CD4-positive, alpha-beta T cell (primary cell): ENCODE measurements at regions not wholly inside any gene's neighbourhood (a gene's known extent, or its start where the extent isn't known, plus 50 kb on each side); places are given as distances from the start of the nearest gene placed in this dataset.

ENCODE experiments used
- ATAC-seq: fragments of 200-7000 bp; cut with Tn5 transposase; one replicate; pipeline ENCODE4 v1.10.0; 2022; ENCODE audit warnings: mild to moderate bottlenecking; ENCODE audit not compliant: poor library complexity
- CTCF ChIA-PET: fragments of 350-600 bp; sonication (Branson Sonifier 250); formaldehyde crosslinking; loops from one replicate; lab custom pipeline; 2021; ENCODE audit warnings: antibody characterized with exemption, inconsistent platforms; lab: Charles Lee
- POLR2A ChIA-PET: fragments of 350-600 bp; sonication (Branson Sonifier 250); formaldehyde crosslinking; loops from one replicate; lab custom pipeline; 2021; ENCODE audit warnings: antibody characterized with exemption, inconsistent platforms; lab: Charles Lee
- DNase-seq, 14 experiments: peaks; one replicate each; pipeline ENCODE4 v3.0.0-alpha.2; 2013 to 2020; ENCODE audit warnings: mixed read lengths in 2 of 14
- H3K27ac ChIP-seq, 2 donors: one replicate each; pipeline versions ENCODE4 v1.5.1 to v1.7.0; 2013; ENCODE audit warnings: low read length in 2 of 2, low read depth in 1 of 2, mild to moderate bottlenecking in 1 of 2
- H3K27me3 ChIP-seq, 2 experiments: 1 replicate in 1 of 2; 2 replicates in 1 of 2; pipeline versions ENCODE4 v1.6.1 to v1.7.0; 2013; ENCODE audit warnings: low read length in 2 of 2, control low read depth in 1 of 2, mild to moderate bottlenecking in 1 of 2, moderate library complexity in 1 of 2; ENCODE audit not compliant: insufficient read depth in 2 of 2, control insufficient read depth in 1 of 2
- H3K36me3 ChIP-seq: one replicate; pipeline ENCODE4 v1.6.1; 2013; ENCODE audit warnings: low read length, control low read depth; ENCODE audit not compliant: insufficient read depth
- H3K4me1 ChIP-seq: one replicate; pipeline ENCODE4 v1.6.1; 2013; ENCODE audit warnings: low read length, control low read depth; ENCODE audit not compliant: insufficient read depth
- H3K4me3 ChIP-seq: one replicate; pipeline ENCODE4 v1.5.1; 2013; ENCODE audit warnings: mild to moderate bottlenecking, low read length, moderate library complexity
- H3K9me3 ChIP-seq, 2 experiments: 1 replicate in 1 of 2; 2 replicates in 1 of 2; pipeline versions ENCODE4 v1.6.1 to v1.7.0; 2013; ENCODE audit warnings: low read length in 2 of 2, mild to moderate bottlenecking in 2 of 2, control low read depth in 1 of 2, moderate library complexity in 1 of 2; ENCODE audit not compliant: control insufficient read depth in 1 of 2, insufficient read depth in 1 of 2
- H3K27ac Mint-ChIP-seq: one replicate; pipeline ENCODE4 v1.8.0; 2020; ENCODE audit warnings: mixed read lengths
- H3K27me3 Mint-ChIP-seq: one replicate; pipeline ENCODE4 v1.8.0; 2021; ENCODE audit warnings: mixed read lengths
- H3K36me3 Mint-ChIP-seq: one replicate; pipeline ENCODE4 v1.8.0; 2021; ENCODE audit warnings: low read depth, mixed read lengths
- H3K4me1 Mint-ChIP-seq: one replicate; pipeline ENCODE4 v1.8.0; 2021; ENCODE audit warnings: low read depth, mixed read lengths
- H3K4me3 Mint-ChIP-seq: one replicate; pipeline ENCODE4 v1.8.0; 2020; ENCODE audit warnings: mild to moderate bottlenecking, mixed read lengths
- H3K9me3 Mint-ChIP-seq: one replicate; pipeline ENCODE4 v1.8.0; 2020; ENCODE audit warnings: mixed read lengths
- CTCF ChIP-seq: fragments of 200-600 bp; IDR thresholded peaks from one replicate; pipeline ENCODE4 v1.8.0; 2022; ENCODE audit warnings: antibody characterized with exemption, mild to moderate bottlenecking
- intact Hi-C, 2 experiments: fragments of 100-400 bp; cut with DNase I in 1 of 2; cut with micrococcal nuclease in 1 of 2; formaldehyde crosslinking; loops; one replicate each; pipeline versions ENCODE4 v1.15.1 to v1.9.0; 2023 to 2025; cut with DNase I, micrococcal nuclease

- Histone ChIP-seq H3K4me1 (no peaks in the 10 kb centered on the region), H3K4me3 (no peak overlapping the region), H3K36me3 (no peaks in the 10 kb centered on the region), H3K27me3 (no peaks in the 10 kb centered on the region), H3K9me3 (no peaks in the 10 kb centered on the region), H3K27ac (no peak overlapping the region)
- Mint-ChIP-seq H3K9me3 (no peaks in the 10 kb centered on the region), H3K36me3 (no peaks in the 10 kb centered on the region), H3K4me1 (no peaks in the 10 kb centered on the region), H3K27ac (no peak overlapping the region), H3K4me3 (no peak overlapping the region), H3K27me3 (no peaks in the 10 kb centered on the region)
- no peak for ATAC-seq
- DNase-seq = no peak
- intact Hi-C loops = no loop called here
- ChIA-PET POLR2A (no interaction called here), CTCF (no interaction called here)
- no peak for TF ChIP-seq CTCF
These were observed 188.2 kb downstream of the PLPP3 start for GRCh38 chr1:56390934-56391731.

- Histone ChIP-seq H3K27me3 (no peaks in the 10 kb centered on the region), H3K9me3 (no peaks in the 10 kb centered on the region), H3K4me1 (no peaks in the 10 kb centered on the region), H3K4me3 (no peak overlapping the region), H3K27ac (no peak overlapping the region), H3K36me3 (no peaks in the 10 kb centered on the region)
- DNase-seq (no peak), ATAC-seq (no peak)
- H3K4me1 Mint-ChIP-seq = no peaks in the 10 kb centered on the region
- no peak overlapping the region for H3K27ac Mint-ChIP-seq
- TF ChIP-seq CTCF = no peak
- CTCF ChIA-PET = no interaction called here
- H3K27me3 Mint-ChIP-seq = no peaks in the 10 kb centered on the region
- intact Hi-C loops = no loop called here
- H3K9me3 Mint-ChIP-seq = no peaks in the 10 kb centered on the region
- POLR2A ChIA-PET = no interaction called here
- no peaks in the 10 kb centered on the region for H3K36me3 Mint-ChIP-seq
- H3K4me3 Mint-ChIP-seq = no peak overlapping the region
These were observed 189.0 kb downstream of the PLPP3 start for GRCh38 chr1:56390232-56390867.

- ChIA-PET CTCF (no interaction called here), POLR2A (no interaction called here)
- Histone ChIP-seq H3K4me3 (no peak overlapping the region), H3K27ac (no peak overlapping the region), H3K9me3 (no peaks in the 10 kb centered on the region), H3K4me1 (no peaks in the 10 kb centered on the region), H3K27me3 (no peaks in the 10 kb centered on the region), H3K36me3 (no peaks in the 10 kb centered on the region)
- no peak for TF ChIP-seq CTCF
- H3K4me3 Mint-ChIP-seq = no peak overlapping the region
- DNase-seq (no peak), ATAC-seq (no peak)
- H3K4me1 Mint-ChIP-seq = no peaks in the 10 kb centered on the region
- no peaks in the 10 kb centered on the region for H3K36me3 Mint-ChIP-seq
- intact Hi-C loops = no loop called here
- H3K9me3 Mint-ChIP-seq = no peaks in the 10 kb centered on the region
- H3K27ac Mint-ChIP-seq = no peak overlapping the region
- no peaks in the 10 kb centered on the region for H3K27me3 Mint-ChIP-seq
These were observed 189.6 kb downstream of the PLPP3 start for GRCh38 chr1:56389813-56390212.
